ENCODE measurements at regions not wholly inside any gene's neighbourhood (a gene's known extent, or its start where the extent isn't known, plus 50 kb on each side); places are given as distances from the start of the nearest gene placed in this dataset.

DNA sequence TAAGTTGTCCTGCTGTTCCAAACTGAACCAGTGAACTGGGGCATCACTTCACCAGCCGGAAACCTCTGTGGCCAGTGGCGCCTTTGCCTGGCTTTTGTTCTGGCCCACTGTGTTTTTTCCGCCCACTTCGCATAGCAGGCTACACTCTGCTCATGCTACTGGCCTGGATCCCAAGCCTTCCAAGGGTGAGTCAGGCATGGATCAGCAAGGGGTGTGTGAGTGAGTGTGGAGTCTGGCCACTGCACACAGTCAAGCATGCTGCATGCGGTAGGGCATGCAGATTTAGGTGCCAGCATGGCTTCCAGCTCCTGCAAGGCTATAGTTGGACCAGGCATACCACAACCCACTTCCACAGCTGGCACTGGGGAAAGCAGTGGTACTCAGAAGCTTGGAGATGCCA lies 1967.9 kb downstream of the C4orf33 start:
- Histone ChIP-seq H3K9me3 (peaks cover 6% of the 10 kb centered on the region), H3K4me3 (no peak overlapping the region), H3K27ac (no peak overlapping the region), H3K27me3 (replicated peaks; ENCODE audit: insufficient read depth) (no peaks in the 10 kb centered on the region), H3K36me3 (no peaks in the 10 kb centered on the region), H3K4me1 (ENCODE audit: control insufficient read depth in 1 of 2, low read depth in 2 of 2) (no peaks in the 10 kb centered on the region)
- TF ChIP-seq, protein P1, sequence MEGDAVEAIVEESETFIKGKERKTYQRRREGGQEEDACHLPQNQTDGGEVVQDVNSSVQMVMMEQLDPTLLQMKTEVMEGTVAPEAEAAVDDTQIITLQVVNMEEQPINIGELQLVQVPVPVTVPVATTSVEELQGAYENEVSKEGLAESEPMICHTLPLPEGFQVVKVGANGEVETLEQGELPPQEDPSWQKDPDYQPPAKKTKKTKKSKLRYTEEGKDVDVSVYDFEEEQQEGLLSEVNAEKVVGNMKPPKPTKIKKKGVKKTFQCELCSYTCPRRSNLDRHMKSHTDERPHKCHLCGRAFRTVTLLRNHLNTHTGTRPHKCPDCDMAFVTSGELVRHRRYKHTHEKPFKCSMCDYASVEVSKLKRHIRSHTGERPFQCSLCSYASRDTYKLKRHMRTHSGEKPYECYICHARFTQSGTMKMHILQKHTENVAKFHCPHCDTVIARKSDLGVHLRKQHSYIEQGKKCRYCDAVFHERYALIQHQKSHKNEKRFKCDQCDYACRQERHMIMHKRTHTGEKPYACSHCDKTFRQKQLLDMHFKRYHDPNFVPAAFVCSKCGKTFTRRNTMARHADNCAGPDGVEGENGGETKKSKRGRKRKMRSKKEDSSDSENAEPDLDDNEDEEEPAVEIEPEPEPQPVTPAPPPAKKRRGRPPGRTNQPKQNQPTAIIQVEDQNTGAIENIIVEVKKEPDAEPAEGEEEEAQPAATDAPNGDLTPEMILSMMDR (IDR thresholded peaks at IDR 0.05): no peak
- ATAC-seq (ENCODE audit: insufficient number of reproducible peaks, low FRiP score, low read depth) (no peak), DNase-seq (ENCODE audit: low spot score) (no peak)

DNA sequence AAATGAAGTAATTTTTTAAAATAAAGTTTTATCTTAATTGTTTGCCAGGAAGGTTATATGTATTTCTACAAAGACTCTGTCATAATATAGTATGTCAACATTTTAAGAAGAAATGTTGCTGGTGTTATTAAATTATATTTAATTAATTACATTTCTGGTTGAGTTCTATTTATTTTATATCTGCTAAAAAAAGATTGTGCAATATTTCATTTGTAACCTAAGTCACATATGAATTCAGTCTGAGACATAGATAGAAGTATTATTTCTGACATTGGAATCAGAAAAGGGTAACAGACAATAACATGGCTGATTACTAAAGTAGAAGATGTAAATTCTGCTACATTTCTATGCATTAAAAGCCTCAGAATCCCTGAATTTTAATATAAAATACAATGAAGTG lies 1985.1 kb downstream of the C4orf33 start:
- DNase-seq (ENCODE audit: low spot score): no peak
- Histone ChIP-seq H3K4me3 (no peak overlapping the region), H3K4me1 (ENCODE audit: control insufficient read depth in 1 of 2, low read depth in 2 of 2) (no peaks in the 10 kb centered on the region), H3K27me3 (replicated peaks; ENCODE audit: insufficient read depth) (no peaks in the 10 kb centered on the region), H3K36me3 (no peaks in the 10 kb centered on the region), H3K9me3 (no peaks in the 10 kb centered on the region), H3K27ac (no peak overlapping the region)
- no peak for ATAC-seq (ENCODE audit: insufficient number of reproducible peaks, low FRiP score, low read depth)
- TF ChIP-seq, protein P1 (IDR thresholded peaks at IDR 0.05): no peak

DNA sequence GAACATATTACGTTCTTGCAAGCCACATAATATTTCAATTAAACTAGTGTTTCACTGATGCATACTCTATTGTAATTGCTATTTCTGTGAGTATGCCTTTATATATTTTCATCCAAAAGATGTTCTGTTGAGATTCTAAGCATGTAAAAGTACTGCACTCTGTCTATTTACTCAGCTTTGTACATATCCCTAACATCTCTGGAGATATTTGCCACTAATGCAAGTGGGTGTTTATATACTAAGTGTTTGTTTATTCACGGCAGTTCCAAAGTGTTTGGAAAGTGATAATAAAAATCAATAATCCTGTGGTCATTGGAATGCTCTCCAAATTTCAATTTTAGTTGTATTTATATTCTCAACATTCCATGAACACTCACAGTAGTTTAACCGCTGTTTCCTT lies 1989.0 kb downstream of the C4orf33 start:
- Histone ChIP-seq H3K27ac (no peak overlapping the region), H3K27me3 (replicated peaks; ENCODE audit: insufficient read depth) (no peaks in the 10 kb centered on the region), H3K9me3 (no peaks in the 10 kb centered on the region), H3K36me3 (no peaks in the 10 kb centered on the region), H3K4me1 (ENCODE audit: control insufficient read depth in 1 of 2, low read depth in 2 of 2) (no peaks in the 10 kb centered on the region), H3K4me3 (no peak overlapping the region)
- TF ChIP-seq, protein P1 (IDR thresholded peaks at IDR 0.05): no peak
- no peak for DNase-seq (ENCODE audit: low spot score)
- no peak for ATAC-seq (ENCODE audit: insufficient number of reproducible peaks, low FRiP score, low read depth)

DNA sequence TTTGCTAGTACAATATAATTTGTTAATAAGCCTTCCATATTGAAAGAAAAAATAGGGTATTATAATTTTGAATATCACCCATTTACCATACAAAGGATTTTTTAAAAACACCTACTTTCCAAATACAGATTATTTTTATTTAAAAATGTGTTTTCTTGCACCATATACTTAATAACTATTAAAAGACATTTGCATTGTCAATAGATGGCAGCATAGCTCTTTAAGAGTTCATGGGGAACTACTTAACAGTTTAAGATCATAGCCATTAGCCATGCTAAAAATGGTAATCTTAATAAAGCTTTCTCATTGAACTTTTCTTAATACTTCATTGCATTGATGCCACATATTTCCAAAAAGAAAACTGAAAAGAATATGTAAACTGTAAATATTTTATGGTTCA lies 1995.9 kb downstream of the C4orf33 start:
- no peak for ATAC-seq (ENCODE audit: insufficient number of reproducible peaks, low FRiP score, low read depth)

DNA sequence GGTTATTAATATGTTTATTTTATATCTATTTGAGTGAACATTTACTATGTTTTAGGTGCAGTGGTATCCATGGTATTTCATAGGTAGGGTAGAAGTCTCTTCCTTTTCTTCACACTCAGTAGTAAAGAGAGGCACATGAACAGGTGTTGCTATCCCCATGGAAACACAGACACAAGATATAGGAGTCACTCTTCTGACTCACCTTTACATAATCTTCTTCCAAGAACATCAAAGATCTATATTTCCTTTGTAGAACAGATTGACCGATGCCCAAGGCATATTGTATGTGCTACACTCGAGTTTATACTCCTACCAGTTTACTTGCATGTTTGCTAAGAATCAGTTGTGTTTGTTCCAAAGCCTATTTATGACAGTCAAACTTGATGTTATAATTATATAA lies 1997.4 kb downstream of the C4orf33 start:
- DNase-seq (ENCODE audit: low spot score) (no peak), ATAC-seq (ENCODE audit: insufficient number of reproducible peaks, low FRiP score, low read depth) (no peak)
- no peaks in the 10 kb centered on the region for H3K36me3 ChIP-seq
- TF ChIP-seq, protein P1 (IDR thresholded peaks at IDR 0.05): no peak
- no peaks in the 10 kb centered on the region for H3K4me1 ChIP-seq (ENCODE audit: control insufficient read depth in 1 of 2, low read depth in 2 of 2)
- H3K4me3 ChIP-seq: no peak overlapping the region
- H3K9me3 ChIP-seq: no peaks in the 10 kb centered on the region
- no peak overlapping the region for H3K27ac ChIP-seq
- no peaks in the 10 kb centered on the region for H3K27me3 ChIP-seq (replicated peaks; ENCODE audit: insufficient read depth)

More for the DNA sequence above, 1995.9 kb downstream of the C4orf33 start:
- Histone ChIP-seq H3K4me1 (ENCODE audit: control insufficient read depth in 1 of 2, low read depth in 2 of 2) (no peaks in the 10 kb centered on the region), H3K27ac (no peak overlapping the region), H3K4me3 (no peak overlapping the region), H3K9me3 (no peaks in the 10 kb centered on the region), H3K36me3 (no peaks in the 10 kb centered on the region), H3K27me3 (replicated peaks; ENCODE audit: insufficient read depth) (no peaks in the 10 kb centered on the region)
- DNase-seq (ENCODE audit: low spot score): no peak
- TF ChIP-seq, protein P1 (IDR thresholded peaks at IDR 0.05): no peak

Measured in thoracic aorta (tissue), 2 donors.